GM12891 (cell line): ENCODE measurements at regions not wholly inside any gene's neighbourhood (a gene's known extent, or its start where the extent isn't known, plus 50 kb on each side); places are given as distances from the start of the nearest gene placed in this dataset.

Experiments
- DNase-seq: peaks from one replicate; pipeline ENCODE4 v3.0.0; 2011; ENCODE audit warnings: low spot score; ENCODE audit not compliant: insufficient read length
- FAIRE-seq: peaks from 2 replicates; lab custom pipeline; 2011; peaks lifted over from hg19 to GRCh38; lab: Jason Lieb, UNC
- PAX5 ChIP-seq: IDR thresholded peaks from 2 replicates; pipeline ENCODE4 v1.6.1; 2011; ENCODE audit warnings: low read length, moderate library complexity, mild to moderate bottlenecking; ENCODE audit not compliant: insufficient read depth, severe bottlenecking
- POLR2A ChIP-seq: IDR thresholded peaks from 2 replicates; pipeline ENCODE4 v1.6.1; 2011; ENCODE audit warnings: low read depth, low read length, control low read depth
- POLR2AphosphoS5 ChIP-seq: IDR thresholded peaks from 2 replicates; pipeline ENCODE4 v1.6.1; 2011; ENCODE audit warnings: low read depth, low read length, control low read depth
- POU2F2 ChIP-seq: IDR thresholded peaks from 2 replicates; pipeline ENCODE4 v1.6.1; 2011; ENCODE audit warnings: low read depth, mild to moderate bottlenecking, control low read depth, low read length, moderate library complexity
- SPI1 ChIP-seq: IDR thresholded peaks from 2 replicates; pipeline ENCODE4 v1.6.1; 2011; ENCODE audit warnings: low read depth, low read length, control low read depth
- TAF1 ChIP-seq: IDR thresholded peaks from 2 replicates; pipeline ENCODE4 v1.6.1; 2011; ENCODE audit warnings: low read depth, low read length, control low read depth

DNA sequence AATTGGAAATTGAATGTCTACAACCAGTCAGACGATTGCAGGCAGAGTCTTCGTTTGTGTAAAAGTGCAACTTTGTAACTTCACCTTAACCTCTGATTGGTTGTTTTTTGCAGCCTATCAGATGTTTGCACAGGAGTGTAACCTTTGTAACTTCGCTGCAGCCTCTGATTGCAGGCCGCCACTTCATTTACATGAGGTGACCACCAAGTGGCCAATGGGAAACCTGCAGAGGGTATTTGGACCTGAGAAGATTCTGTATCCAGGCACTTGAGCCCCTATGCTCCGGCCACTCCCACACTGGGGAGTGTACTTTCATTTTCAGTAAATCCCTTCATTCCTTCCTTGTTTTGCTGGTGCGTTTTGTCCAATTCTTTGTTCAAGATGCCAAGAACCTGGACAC is 68.1 kb upstream of the PFN2 start:
- no peak for DNase-seq
- peak; percentile 20 for FAIRE-seq
- TF ChIP-seq PAX5: no peak
- TF ChIP-seq POLR2A: no peak
- TF ChIP-seq POLR2AphosphoS5: no peak
- no peak for TF ChIP-seq SPI1
- TF ChIP-seq POU2F2: no peak
- TF ChIP-seq TAF1: no peak

DNA sequence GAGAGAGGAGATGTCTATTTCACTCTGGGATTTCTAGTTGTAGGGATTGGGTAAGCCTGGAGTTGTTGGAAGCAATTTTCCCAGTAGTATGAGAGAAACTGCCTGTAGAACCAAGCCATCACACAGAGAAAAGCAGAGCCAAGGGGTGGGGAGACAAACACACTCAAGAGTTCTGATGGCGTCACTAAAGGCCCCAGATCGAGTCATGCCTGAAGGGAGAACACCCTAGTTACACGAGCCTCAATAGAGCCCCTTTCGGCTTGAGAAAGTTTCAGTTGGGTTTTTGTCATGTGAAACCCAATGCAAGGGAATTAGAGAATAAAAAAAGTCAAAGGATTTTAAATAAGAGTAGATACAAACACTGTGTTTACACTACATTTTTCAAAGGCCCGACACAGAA is 66.1 kb upstream of the PFN2 start:
- DNase-seq (no peak), FAIRE-seq (no peak)
- TF ChIP-seq TAF1 (no peak), PAX5 (no peak), SPI1 (no peak), POLR2A (no peak), POLR2AphosphoS5 (no peak), POU2F2 (no peak)

DNA sequence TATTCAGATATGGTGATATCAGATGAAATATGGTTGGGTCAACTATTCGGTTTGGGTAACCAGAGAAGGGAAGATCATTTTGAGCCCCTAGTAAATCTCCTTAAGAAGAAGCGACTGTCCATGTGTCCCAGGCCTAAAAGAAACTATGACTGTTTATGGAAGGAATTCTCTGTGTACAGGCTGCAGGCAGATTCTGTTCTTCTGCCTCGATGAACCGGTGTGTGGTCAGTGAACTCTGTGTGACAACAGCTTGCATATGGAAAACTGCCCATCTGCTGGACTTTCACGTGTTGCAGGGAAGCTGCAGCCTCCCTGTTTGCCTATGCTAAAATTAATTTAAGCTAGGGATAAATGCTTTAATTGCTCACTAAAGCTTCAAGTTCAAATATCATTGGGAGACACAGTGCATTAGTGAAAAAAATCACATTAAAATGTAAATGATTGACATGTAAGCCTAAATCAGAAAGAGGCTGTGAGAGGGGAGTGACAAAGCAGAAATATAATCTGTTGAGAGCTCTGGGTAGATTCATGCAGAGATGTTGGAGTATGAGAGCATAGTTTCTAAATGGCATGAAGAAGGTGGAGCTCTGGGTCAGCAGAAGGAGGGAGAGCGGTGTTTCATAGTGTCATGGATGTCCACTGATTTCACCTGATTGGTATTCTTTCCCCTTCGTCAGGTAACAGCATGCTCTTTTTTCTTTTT is 65.4 kb upstream of the PFN2 start:
- TF ChIP-seq POLR2AphosphoS5 (no peak), POLR2A (no peak), POU2F2 (no peak), SPI1 (no peak), PAX5 (no peak), TAF1 (no peak)
- no peak for FAIRE-seq
- DNase-seq: no peak

DNA sequence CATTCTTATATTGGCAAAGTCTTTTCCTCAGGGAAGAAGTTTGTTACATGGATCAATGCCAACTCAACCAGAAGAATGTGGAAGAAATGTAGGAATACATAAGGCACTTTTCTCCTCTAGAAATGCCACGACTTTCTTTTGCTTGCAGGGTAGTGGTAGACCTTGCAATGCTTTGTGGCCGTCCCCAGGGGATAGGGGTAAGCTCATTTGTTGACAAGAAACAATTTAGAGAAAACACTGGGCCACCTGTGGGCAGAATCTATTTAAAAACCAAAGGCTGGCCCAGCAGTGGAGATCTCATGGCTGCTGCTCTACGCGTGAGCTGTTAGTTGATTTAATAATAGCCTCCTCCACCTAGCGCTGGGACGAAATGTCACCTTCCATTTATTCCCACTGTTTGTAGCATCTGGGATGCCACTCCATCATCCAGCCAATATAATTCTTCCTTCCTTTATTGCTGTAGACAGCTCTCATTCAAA is 64.6 kb upstream of the PFN2 start:
- TF ChIP-seq SPI1 (no peak), POU2F2 (no peak), POLR2A (no peak), TAF1 (no peak), POLR2AphosphoS5 (no peak), PAX5 (no peak)
- no peak for FAIRE-seq
- no peak for DNase-seq

DNA sequence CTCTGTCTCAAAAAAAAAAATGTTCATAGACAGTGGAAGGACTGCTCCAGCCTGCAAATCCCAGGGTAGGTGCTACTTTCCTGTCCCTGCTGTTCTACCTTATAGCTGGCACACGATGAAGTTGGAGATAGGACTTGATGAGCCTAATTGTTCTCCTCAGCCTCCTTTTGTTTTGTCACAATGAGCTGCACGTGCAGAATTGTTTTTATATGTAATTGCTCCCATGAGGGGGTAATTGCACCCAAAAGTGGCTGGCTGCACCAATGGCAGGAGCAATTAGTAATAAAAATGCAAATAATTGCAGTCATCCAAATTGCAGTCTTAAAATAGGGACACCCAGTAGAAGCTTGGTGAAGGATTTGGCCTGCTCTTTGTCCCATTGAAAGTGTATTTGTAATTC is 63.0 kb upstream of the PFN2 start:
- no peak for DNase-seq
- TF ChIP-seq PAX5 (no peak), TAF1 (no peak), POLR2AphosphoS5 (no peak), POU2F2 (no peak), SPI1 (no peak), POLR2A (no peak)
- FAIRE-seq: no peak

DNA sequence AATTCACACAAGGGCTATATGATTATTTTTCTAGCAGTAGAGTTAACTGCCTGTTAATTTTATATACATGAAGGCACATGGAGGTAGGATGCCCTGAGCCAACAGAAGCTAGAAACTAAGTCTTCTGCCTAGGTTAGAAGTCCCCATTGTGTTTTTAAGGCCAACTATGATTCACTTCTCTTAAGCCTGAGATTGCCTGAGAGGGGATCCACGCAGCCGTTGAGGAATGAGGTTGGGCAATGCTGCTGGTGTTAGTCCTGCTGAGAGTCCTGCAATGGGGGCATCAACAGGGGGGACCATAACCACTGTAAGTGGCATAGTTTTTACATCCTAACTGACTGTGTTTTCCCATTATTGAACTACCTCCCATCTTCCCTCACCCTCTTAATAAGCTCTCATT is 60.1 kb upstream of the PFN2 start:
- FAIRE-seq: no peak
- no peak for DNase-seq
- TF ChIP-seq POU2F2 (no peak), POLR2AphosphoS5 (no peak), POLR2A (no peak), TAF1 (no peak), SPI1 (no peak), PAX5 (no peak)

DNA sequence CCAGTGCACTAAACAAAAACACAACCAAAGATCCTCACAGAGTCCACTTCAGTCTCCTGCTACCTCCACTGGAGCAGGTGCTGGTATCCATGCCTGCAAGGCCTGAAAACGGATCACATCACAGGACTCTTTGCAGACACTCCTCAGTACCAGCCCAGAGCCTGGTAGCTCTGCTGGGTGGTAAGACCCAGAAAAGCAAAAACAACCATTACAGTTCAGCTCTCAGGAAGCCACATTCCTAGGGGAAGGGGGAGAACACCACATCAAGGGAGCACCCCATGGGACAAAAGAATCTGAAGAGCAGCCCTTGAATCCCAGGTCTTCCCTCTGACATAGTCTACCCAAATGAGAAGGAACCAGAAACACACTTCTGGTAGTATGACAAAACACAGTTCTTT is 52.5 kb upstream of the PFN2 start:
- no peak for DNase-seq
- FAIRE-seq: no peak
- TF ChIP-seq SPI1 (no peak), POLR2A (no peak), PAX5 (no peak), TAF1 (no peak), POLR2AphosphoS5 (no peak), POU2F2 (no peak)

DNA sequence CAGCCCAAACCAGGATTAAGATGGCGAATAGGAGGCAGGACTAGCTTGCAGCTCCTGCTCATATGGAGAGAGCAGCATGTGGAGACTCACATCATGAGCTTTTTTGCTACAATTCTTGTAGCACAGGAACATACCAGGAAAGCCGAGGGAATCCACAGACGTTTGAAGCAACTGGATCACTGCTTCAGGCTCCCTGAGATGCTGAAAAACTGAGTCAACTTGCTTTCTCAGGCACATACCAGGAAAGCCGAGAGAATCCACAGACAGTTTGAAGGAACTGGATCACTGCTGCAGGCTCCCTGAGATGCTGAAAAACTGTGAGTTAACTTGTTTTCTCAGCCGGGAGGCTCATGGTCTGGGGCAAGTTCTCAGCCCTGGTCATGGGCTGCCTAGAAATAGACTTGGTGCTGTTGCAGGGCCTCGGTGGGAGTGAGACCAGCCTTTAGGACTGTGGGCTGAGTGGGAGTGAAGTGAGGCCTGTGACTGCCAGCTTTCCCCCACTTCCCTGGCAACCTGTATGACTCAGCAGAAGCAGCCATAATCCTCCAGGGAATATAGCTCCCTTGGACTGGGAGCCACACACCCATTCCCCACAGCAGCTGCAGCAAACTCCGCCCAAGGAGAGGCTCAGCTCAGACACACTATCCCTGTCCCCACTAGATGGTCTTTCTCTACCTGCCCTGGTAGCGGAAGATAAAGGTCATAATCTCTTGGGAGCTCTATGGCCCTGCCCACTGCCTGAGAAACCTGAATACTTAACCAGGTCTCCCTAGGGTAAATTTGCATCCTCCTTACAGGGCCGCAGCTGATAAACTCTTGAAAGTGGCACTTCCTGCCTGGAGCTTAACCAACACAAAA is 51.9 kb upstream of the PFN2 start:
- TF ChIP-seq SPI1 (no peak), TAF1 (no peak), POU2F2 (no peak), POLR2AphosphoS5 (no peak)
- DNase-seq (no peak), FAIRE-seq (no peak)

DNA sequence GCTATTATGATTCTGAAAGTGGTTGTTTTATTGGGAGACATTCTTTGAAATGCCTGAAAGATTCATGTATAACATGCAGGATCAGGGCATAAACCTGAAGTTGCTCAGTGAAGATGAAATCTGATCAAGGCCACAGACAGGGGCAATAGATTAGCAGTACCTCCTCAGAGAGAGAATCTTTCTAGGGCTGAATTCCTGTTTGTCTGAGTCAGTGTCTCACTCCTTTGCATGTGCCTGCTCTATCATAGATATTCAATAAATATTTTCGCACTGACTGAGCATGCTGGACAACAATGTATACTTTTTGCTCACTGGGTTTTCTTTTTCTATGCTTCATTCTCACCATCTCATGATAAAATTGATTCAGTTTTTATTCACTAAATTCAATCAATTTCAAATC is 49.8 kb upstream of the PFN2 start:
- TF ChIP-seq POU2F2 (no peak), PAX5 (no peak), POLR2AphosphoS5 (no peak), TAF1 (no peak), SPI1 (no peak), POLR2A (no peak)
- DNase-seq (no peak), FAIRE-seq (no peak)
